ENCODE measurements at regions not wholly inside any gene's neighbourhood (a gene's known extent, or its start where the extent isn't known, plus 50 kb on each side); places are given as distances from the start of the nearest gene placed in this dataset.

- no peaks in the 10 kb centered on the region for H3K9me1 ChIP-seq (ENCODE audit: control insufficient read depth, insufficient read depth, low read length)
- FAIRE-seq (no peak), DNase-seq (ENCODE audit: extremely low read depth in 1 of 4, low spot score in 3 of 4) (no peak), ATAC-seq (no peak)
- ChIA-PET CTCF (ENCODE audit: low intra/inter-chr PET ratio) (no interaction called here), POLR2A (no interaction called here)
- no peaks in the 10 kb centered on the region for H3K27me3 ChIP-seq (ENCODE audit: control insufficient read depth in 2 of 2, insufficient read depth in 2 of 2, low read length in 2 of 2)
- no peak overlapping the region for H3K9ac ChIP-seq (ENCODE audit: insufficient read depth in 1 of 2, low read depth in 2 of 2, low read length in 2 of 2)
- intact Hi-C loops (cut with micrococcal nuclease): no loop called here
- H3K4me2 ChIP-seq (ENCODE audit: insufficient read depth, low read length): no peak overlapping the region
- 0% methylated on average over 2 of the region's 2 CpGs for WGBS (ENCODE audit: insufficient coverage, low coverage, missing lambda C conversion rate)
- H3K36me3 ChIP-seq (ENCODE audit: control insufficient read depth, insufficient read depth, low read length): no peaks in the 10 kb centered on the region
- H2AFZ ChIP-seq (ENCODE audit: low read depth, low read length): no peak overlapping the region
- no TSS peak for BruUV-seq (replicated peaks)
- H4K20me1 ChIP-seq (replicated peaks; ENCODE audit: control insufficient read depth, insufficient read depth, low read length): no peaks in the 10 kb centered on the region
- no peak overlapping the region for H3K27ac ChIP-seq (ENCODE audit: extremely low read depth, low read depth, low read length)
- H3K79me2 ChIP-seq (ENCODE audit: control insufficient read depth, insufficient read depth, low read length): no peaks in the 10 kb centered on the region
- no peaks in the 10 kb centered on the region for H3K4me1 ChIP-seq (replicated peaks in 1 of 2; ENCODE audit: control insufficient read depth in 2 of 2, insufficient read depth in 2 of 2, low read length in 2 of 2)
- in situ Hi-C loops (cut with MboI): no loop called here
- no peak for TF ChIP-seq E2F6 (IDR thresholded peaks at IDR 0.05; ENCODE audit: borderline replicate concordance in 1 of 2, extremely low read depth in 1 of 2, insufficient read depth in 1 of 2, insufficient read length in 1 of 2, low read depth in 1 of 2, low read length in 1 of 2, poor library complexity in 1 of 2, severe bottlenecking in 1 of 2)
- no peak for TF ChIP-seq BRCA1 (IDR thresholded peaks at IDR 0.05)
- TF ChIP-seq BRCA1 (CRISPR knock-in tag; IDR thresholded peaks at IDR 0.05): no peak
- TF ChIP-seq ZFP1 (CRISPR knock-in tag; IDR thresholded peaks at IDR 0.05): no peak
- TF ChIP-seq EGR1 (conservative IDR thresholded peaks at IDR 0.05): no peak
- no peak for TF ChIP-seq POLR3G (IDR thresholded peaks at IDR 0.05; ENCODE audit: extremely low read depth, insufficient read length, insufficient replicate concordance)
- TF ChIP-seq CREM (IDR thresholded peaks at IDR 0.05; ENCODE audit: low read depth): no peak
- no peak for TF ChIP-seq USF1 (CRISPR knock-in tag; IDR thresholded peaks at IDR 0.05)
- TF ChIP-seq, protein P1, sequence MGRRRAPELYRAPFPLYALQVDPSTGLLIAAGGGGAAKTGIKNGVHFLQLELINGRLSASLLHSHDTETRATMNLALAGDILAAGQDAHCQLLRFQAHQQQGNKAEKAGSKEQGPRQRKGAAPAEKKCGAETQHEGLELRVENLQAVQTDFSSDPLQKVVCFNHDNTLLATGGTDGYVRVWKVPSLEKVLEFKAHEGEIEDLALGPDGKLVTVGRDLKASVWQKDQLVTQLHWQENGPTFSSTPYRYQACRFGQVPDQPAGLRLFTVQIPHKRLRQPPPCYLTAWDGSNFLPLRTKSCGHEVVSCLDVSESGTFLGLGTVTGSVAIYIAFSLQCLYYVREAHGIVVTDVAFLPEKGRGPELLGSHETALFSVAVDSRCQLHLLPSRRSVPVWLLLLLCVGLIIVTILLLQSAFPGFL (CRISPR knock-in tag; IDR thresholded peaks at IDR 0.05): no peak
- TF ChIP-seq RNF219 (CRISPR knock-in tag; IDR thresholded peaks at IDR 0.05): no peak
- TF ChIP-seq, protein P2, sequence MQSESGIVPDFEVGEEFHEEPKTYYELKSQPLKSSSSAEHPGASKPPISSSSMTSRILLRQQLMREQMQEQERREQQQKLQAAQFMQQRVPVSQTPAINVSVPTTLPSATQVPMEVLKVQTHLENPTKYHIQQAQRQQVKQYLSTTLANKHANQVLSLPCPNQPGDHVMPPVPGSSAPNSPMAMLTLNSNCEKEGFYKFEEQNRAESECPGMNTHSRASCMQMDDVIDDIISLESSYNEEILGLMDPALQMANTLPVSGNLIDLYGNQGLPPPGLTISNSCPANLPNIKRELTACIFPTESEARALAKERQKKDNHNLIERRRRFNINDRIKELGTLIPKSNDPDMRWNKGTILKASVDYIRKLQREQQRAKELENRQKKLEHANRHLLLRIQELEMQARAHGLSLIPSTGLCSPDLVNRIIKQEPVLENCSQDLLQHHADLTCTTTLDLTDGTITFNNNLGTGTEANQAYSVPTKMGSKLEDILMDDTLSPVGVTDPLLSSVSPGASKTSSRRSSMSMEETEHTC (IDR thresholded peaks at IDR 0.05): no peak
- TF ChIP-seq ZNF644 (tag; IDR thresholded peaks at IDR 0.05; ENCODE audit: low read depth): no peak
- H3K9me3 ChIP-seq (replicated peaks; ENCODE audit: control insufficient read depth, insufficient read depth, low read depth, low read length): no peaks in the 10 kb centered on the region
- no peak overlapping the region for H3K4me3 ChIP-seq
Measured at GRCh38 chr5:130424341-130424740, 520.1 kb downstream of the CHSY3 start.
